BLaER1 treated with 17β-estradiol and CSF1 and Interleukin-3, amounts not matched to agents 10 nM and 100 nM (cell line): ENCODE measurements at regions not wholly inside any gene's neighbourhood (a gene's known extent, or its start where the extent isn't known, plus 50 kb on each side); places are given as distances from the start of the nearest gene placed in this dataset.
"Not testable (repeated sequence)": the region's sequence is repeated elsewhere in the genome, so short reads cannot be mapped to it uniquely, and the experiment has no call there.

Experiments
- H3K27ac ChIP-seq, 11 experiments: shearing (Covaris generic); formaldehyde crosslinking; 2 replicates each; pipeline ENCODE4 v1.8.1; 2022
- H3K27me3 ChIP-seq, 11 experiments: shearing (Covaris generic); formaldehyde crosslinking; 2 replicates each; pipeline ENCODE4 v1.8.1; 2022
- H3K36me3 ChIP-seq, 11 experiments: shearing (Covaris generic); formaldehyde crosslinking; 2 replicates each; pipeline ENCODE4 v1.8.1; 2022
- H3K4me1 ChIP-seq, 10 experiments: shearing (Covaris generic); formaldehyde crosslinking; 2 replicates each; pipeline ENCODE4 v1.8.1; 2022
- H3K4me2 ChIP-seq, 11 experiments: shearing (Covaris generic); formaldehyde crosslinking; 2 replicates each; pipeline ENCODE4 v1.8.1; 2022
- H3K4me3 ChIP-seq, 10 experiments: shearing (Covaris generic); formaldehyde crosslinking; 2 replicates each; pipeline ENCODE4 v1.8.1; 2022
- H3K9ac ChIP-seq, 11 experiments: shearing (Covaris generic); formaldehyde crosslinking; 2 replicates each; pipeline ENCODE4 v1.8.1; 2022
- H3K9me3 ChIP-seq, 11 experiments: shearing (Covaris generic); formaldehyde crosslinking; replicated peaks in 1 of 11; 2 replicates each; pipeline ENCODE4 v1.8.1; 2022
- H4K20me1 ChIP-seq, 11 experiments: shearing (Covaris generic); formaldehyde crosslinking; 2 replicates each; pipeline ENCODE4 v1.8.1; 2022
- Cebpa-rat ChIP-seq, 11 experiments: shearing (Covaris generic); IDR thresholded peaks; 2 replicates each; pipeline ENCODE4 v1.8.1; 2022

- Histone ChIP-seq H3K27ac (peak overlapping the region; percentile 5 to 84 (median 69); a peak in 20 of 22 replicates), H3K4me3 (peak overlapping the region in 5 of 10 experiments; percentile 4 to 31 (median 31); a peak in 6 of 20 replicates), H4K20me1 (no peaks in the 10 kb centered on the region), H3K4me1 (peaks cover 0 to 26% (median 0%) of the 10 kb centered on the region in 10 experiments; a peak in 3 of 20 replicates), H3K4me2 (peak overlapping the region in 1 of 11 experiments; percentile 38; a peak in 2 of 22 replicates), H3K27me3 (no peaks in the 10 kb centered on the region), H3K9ac (peak overlapping the region in 5 of 11 experiments; percentile 15 to 71 (median 24); a peak in 4 of 22 replicates), H3K9me3 (peaks cover 92 to 100% (median 98%) of the 10 kb centered on the region in 11 experiments), H3K36me3 (peaks cover 0 to 17% (median 0%) of the 10 kb centered on the region in 11 experiments; a peak in 4 of 22 replicates)
- TF ChIP-seq Cebpa-rat (IDR thresholded peaks at IDR 0.05): peak in 10 of 11 experiments; percentile 21 to 82 (median 63); a peak in 13 of 22 replicates
Observed at GRCh38 chr12:31906557-31907301, 52.5 kb upstream of the RESF1 start.

- Histone ChIP-seq H3K9me3 (peaks cover 97 to 100% (median 100%) of the 10 kb centered on the region in 11 experiments), H3K4me3 (no peak overlapping the region), H3K27ac (no peak overlapping the region), H3K36me3 (peaks cover 0 to 25% (median 6%) of the 10 kb centered on the region in 11 experiments; a peak in 10 of 22 replicates), H4K20me1 (no peaks in the 10 kb centered on the region), H3K4me2 (no peak overlapping the region), H3K4me1 (peaks cover 0 to 32% (median 5%) of the 10 kb centered on the region in 10 experiments; a peak in 8 of 20 replicates), H3K27me3 (no peaks in the 10 kb centered on the region), H3K9ac (no peak overlapping the region)
- TF ChIP-seq Cebpa-rat (IDR thresholded peaks at IDR 0.05): no peak
Observed at GRCh38 chr12:31903025-31903424, 56.2 kb upstream of the RESF1 start.

GRCh38 chr12:31900271-31900670 lies 58.9 kb upstream of the RESF1 start:
- Histone ChIP-seq H3K9me3 (peaks cover 95 to 100% (median 97%) of the 10 kb centered on the region in 11 experiments), H3K27me3 (no peaks in the 10 kb centered on the region), H3K27ac (peak overlapping the region in 8 of 11 experiments; percentile 32 to 100 (median 76); a peak in 15 of 22 replicates), H3K36me3 (peaks cover 0 to 27% (median 12%) of the 10 kb centered on the region in 11 experiments; a peak in 15 of 22 replicates), H3K4me2 (no peak overlapping the region; a peak in 1 of 22 replicates), H3K4me1 (peaks cover 21 to 33% (median 26%) of the 10 kb centered on the region in 10 experiments), H3K9ac (no peak overlapping the region), H3K4me3 (peak overlapping the region in 3 of 10 experiments; percentile 1 to 32 (median 11); a peak in 2 of 20 replicates), H4K20me1 (no peaks in the 10 kb centered on the region)
- TF ChIP-seq Cebpa-rat (IDR thresholded peaks at IDR 0.05): no peak

GRCh38 chr12:31899109-31899508 lies 60.1 kb upstream of the RESF1 start:
- Histone ChIP-seq H3K4me3 (peak overlapping the region in 7 of 10 experiments; percentile 21 to 49 (median 34); a peak in 5 of 20 replicates), H3K9me3 (peaks cover 95 to 100% (median 98%) of the 10 kb centered on the region in 11 experiments)

DNA sequence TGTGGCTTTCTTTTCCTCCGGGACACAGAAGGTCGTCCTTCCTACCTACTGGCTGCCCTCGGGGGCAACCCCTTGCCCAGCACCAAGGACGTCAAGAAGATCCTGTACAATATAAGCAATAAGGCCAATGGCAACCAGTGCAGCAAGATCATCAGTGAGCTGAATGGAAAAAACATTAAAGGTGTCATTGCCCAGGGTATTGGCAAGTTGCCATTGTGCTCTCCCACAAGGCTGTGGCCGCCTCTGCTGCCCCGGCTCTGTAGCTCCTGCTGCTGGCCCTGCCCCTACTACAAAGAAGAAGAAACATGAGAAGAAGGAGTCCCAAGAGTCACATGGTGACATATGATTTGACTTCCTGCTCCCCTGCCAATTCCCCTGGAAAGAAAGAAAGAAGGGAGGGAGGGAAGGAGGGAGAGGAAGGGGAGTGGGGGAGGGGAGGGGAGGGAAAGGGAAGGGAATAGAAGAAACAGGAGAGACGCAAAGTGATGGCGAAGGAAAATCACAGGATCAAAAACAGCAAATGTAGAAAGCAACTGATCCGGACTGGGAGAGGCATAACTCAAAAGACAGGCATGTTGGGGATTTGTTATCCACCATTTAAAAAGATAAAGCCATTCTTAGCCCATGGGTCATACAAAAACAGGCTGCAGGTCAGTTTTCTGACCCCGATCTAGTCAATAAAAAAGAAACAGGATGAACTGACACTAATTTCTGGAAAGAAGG lies 61.3 kb upstream of the RESF1 start:
- TF ChIP-seq Cebpa-rat (IDR thresholded peaks at IDR 0.05): no peak
- H3K9ac ChIP-seq: peak overlapping the region in 10 of 11 experiments; percentile 52 to 92 (median 78); a peak in 19 of 22 replicates
- peak overlapping the region; percentile 72 to 100 (median 96); a peak in 21 of 22 replicates for H3K27ac ChIP-seq
- H3K27me3 ChIP-seq: no peaks in the 10 kb centered on the region
- H3K9me3 ChIP-seq: peaks cover 95 to 100% (median 99%) of the 10 kb centered on the region in 11 experiments
- peak overlapping the region; percentile 12 to 55 (median 44); a peak in 14 of 20 replicates for H3K4me3 ChIP-seq
- peaks cover 25 to 35% (median 28%) of the 10 kb centered on the region in 10 experiments for H3K4me1 ChIP-seq
- peaks cover 0 to 35% (median 24%) of the 10 kb centered on the region in 11 experiments; a peak in 16 of 22 replicates for H3K36me3 ChIP-seq
- peak overlapping the region; percentile 5 to 74 (median 51); a peak in 20 of 22 replicates for H3K4me2 ChIP-seq
- no peaks in the 10 kb centered on the region for H4K20me1 ChIP-seq

More at GRCh38 chr12:31899109-31899508, 60.1 kb upstream of the RESF1 start:
- no peaks in the 10 kb centered on the region for H4K20me1 ChIP-seq
- no peak for TF ChIP-seq Cebpa-rat (IDR thresholded peaks at IDR 0.05)
- peaks cover 25 to 35% (median 28%) of the 10 kb centered on the region in 10 experiments for H3K4me1 ChIP-seq
- H3K4me2 ChIP-seq: no peak overlapping the region
- peak overlapping the region in 10 of 11 experiments; percentile 20 to 100 (median 94); a peak in 17 of 22 replicates for H3K27ac ChIP-seq
- H3K27me3 ChIP-seq: no peaks in the 10 kb centered on the region
- peaks cover 0 to 35% (median 24%) of the 10 kb centered on the region in 11 experiments; a peak in 16 of 22 replicates for H3K36me3 ChIP-seq
- no peak overlapping the region for H3K9ac ChIP-seq

DNA sequence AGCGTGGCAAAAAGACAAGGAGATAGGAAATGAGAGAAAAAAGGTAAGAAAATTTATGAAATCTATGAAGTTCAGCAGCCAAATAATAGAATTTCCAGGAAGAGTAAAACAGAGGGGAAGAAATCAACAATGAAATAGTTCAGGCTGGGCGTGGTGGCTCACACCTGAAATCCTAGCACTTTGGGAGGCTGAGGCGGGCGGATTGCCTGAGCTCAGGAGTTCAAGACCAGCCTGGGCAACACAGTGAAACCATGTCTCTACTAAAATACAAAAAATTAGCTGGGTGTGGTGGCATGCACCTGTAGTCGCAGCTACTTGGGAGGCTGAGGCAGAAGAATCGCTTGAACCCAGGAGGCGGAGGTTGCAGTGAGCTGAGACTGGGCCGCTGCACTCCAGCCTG lies 62.1 kb upstream of the RESF1 start:
- not testable (repeated sequence) for H3K27me3 ChIP-seq, H4K20me1 ChIP-seq
- Histone ChIP-seq H3K36me3 (peaks cover 0 to 39% (median 24%) of the 10 kb centered on the region in 11 experiments; a peak in 16 of 22 replicates), H3K4me3 (peak overlapping the region in 9 of 10 experiments; percentile 29 to 55 (median 44); a peak in 12 of 20 replicates), H3K4me2 (peak overlapping the region; percentile 5 to 74 (median 51); a peak in 21 of 22 replicates), H3K27ac (peak overlapping the region; percentile 72 to 100 (median 96); a peak in 21 of 22 replicates), H3K4me1 (peaks cover 25 to 35% (median 28%) of the 10 kb centered on the region in 10 experiments), H3K9me3 (peaks cover 95 to 100% (median 99%) of the 10 kb centered on the region in 11 experiments), H3K9ac (peak overlapping the region; percentile 49 to 92 (median 76); a peak in 21 of 22 replicates)

GRCh38 chr12:31896514-31897039 lies 62.6 kb upstream of the RESF1 start:
- Histone ChIP-seq H3K9ac (peak overlapping the region; percentile 49 to 92 (median 76); a peak in 21 of 22 replicates), H3K4me3 (peak overlapping the region in 7 of 10 experiments; percentile 30 to 49 (median 38); a peak in 8 of 20 replicates), H4K20me1 (no peaks in the 10 kb centered on the region), H3K27ac (peak overlapping the region; percentile 72 to 100 (median 96); a peak in 21 of 22 replicates), H3K9me3 (peaks cover 95 to 100% (median 99%) of the 10 kb centered on the region in 11 experiments), H3K4me1 (peaks cover 25 to 35% (median 28%) of the 10 kb centered on the region in 10 experiments), H3K27me3 (no peaks in the 10 kb centered on the region), H3K4me2 (peak overlapping the region; percentile 19 to 74 (median 48); a peak in 18 of 22 replicates), H3K36me3 (peaks cover 0 to 40% (median 24%) of the 10 kb centered on the region in 11 experiments; a peak in 16 of 22 replicates)
- TF ChIP-seq Cebpa-rat (IDR thresholded peaks at IDR 0.05): peak in 9 of 11 experiments; percentile 88 to 99 (median 94); a peak in 18 of 22 replicates
